ENCODE measurements at regions not wholly inside any gene's neighbourhood (a gene's known extent, or its start where the extent isn't known, plus 50 kb on each side); places are given as distances from the start of the nearest gene placed in this dataset.

DNA sequence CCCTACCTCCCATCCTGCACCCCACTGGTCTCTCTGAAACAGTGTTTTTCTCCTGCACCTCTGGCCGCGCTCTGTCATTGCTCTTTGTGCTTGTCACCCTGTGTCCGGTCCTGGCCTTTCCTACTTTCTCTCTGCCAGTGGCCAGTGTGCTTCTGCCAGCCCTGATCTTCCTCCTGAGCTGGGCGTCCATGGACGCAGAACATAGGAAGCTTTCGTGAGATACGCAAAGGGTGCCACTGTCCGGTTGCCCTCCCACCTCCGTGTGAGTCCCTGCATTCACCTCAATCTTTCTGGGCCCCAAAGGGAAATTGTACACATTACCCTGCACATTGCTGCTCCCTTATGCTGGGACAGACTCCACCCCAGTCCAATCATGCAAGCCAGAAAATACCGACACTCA, 105.7 kb upstream of the SOX1 start:
- POLR2A ChIA-PET = no interaction called here
- CTCF ChIA-PET = no interaction called here
- BruUV-seq (replicated peaks) = no TSS peak
- Histone ChIP-seq H3K27ac (ENCODE audit: low read length) (no peak overlapping the region), H3K4me3 (ENCODE audit: low read depth in 2 of 2, low read length in 2 of 2) (no peak overlapping the region), H3K36me3 (ENCODE audit: control insufficient read depth, insufficient read depth, low read length) (no peaks in the 10 kb centered on the region), H3K4me1 (ENCODE audit: control insufficient read depth, insufficient read depth, low read length) (no peaks in the 10 kb centered on the region), H3K27me3 (ENCODE audit: control insufficient read depth, insufficient read depth, low read length) (no peaks in the 10 kb centered on the region), H3K9me3 (ENCODE audit: control insufficient read depth, insufficient read depth, low read depth, low read length) (no peaks in the 10 kb centered on the region)
- in situ Hi-C loops (cut with HindIII; ENCODE audit: low pct_unique_long_range_greater_than_20kb, low sequenced_read_pairs) = no loop called here
- DNase-seq (ENCODE audit: low read depth, low spot score) (no peak), ATAC-seq (no peak)
- intact Hi-C loops (cut with micrococcal nuclease; ENCODE audit: unreplicated experiment) = no loop called here
- TF ChIP-seq TCF7L2 (IDR thresholded peaks at IDR 0.05; ENCODE audit: low read depth, low read length) (no peak), SIN3A (IDR thresholded peaks at IDR 0.05; ENCODE audit: borderline replicate concordance, insufficient read depth, low read depth, low read length) (no peak), POLR2AphosphoS5 (IDR thresholded peaks at IDR 0.05; ENCODE audit: low read depth, low read length) (no peak)
- TF ChIP-seq, protein P1, sequence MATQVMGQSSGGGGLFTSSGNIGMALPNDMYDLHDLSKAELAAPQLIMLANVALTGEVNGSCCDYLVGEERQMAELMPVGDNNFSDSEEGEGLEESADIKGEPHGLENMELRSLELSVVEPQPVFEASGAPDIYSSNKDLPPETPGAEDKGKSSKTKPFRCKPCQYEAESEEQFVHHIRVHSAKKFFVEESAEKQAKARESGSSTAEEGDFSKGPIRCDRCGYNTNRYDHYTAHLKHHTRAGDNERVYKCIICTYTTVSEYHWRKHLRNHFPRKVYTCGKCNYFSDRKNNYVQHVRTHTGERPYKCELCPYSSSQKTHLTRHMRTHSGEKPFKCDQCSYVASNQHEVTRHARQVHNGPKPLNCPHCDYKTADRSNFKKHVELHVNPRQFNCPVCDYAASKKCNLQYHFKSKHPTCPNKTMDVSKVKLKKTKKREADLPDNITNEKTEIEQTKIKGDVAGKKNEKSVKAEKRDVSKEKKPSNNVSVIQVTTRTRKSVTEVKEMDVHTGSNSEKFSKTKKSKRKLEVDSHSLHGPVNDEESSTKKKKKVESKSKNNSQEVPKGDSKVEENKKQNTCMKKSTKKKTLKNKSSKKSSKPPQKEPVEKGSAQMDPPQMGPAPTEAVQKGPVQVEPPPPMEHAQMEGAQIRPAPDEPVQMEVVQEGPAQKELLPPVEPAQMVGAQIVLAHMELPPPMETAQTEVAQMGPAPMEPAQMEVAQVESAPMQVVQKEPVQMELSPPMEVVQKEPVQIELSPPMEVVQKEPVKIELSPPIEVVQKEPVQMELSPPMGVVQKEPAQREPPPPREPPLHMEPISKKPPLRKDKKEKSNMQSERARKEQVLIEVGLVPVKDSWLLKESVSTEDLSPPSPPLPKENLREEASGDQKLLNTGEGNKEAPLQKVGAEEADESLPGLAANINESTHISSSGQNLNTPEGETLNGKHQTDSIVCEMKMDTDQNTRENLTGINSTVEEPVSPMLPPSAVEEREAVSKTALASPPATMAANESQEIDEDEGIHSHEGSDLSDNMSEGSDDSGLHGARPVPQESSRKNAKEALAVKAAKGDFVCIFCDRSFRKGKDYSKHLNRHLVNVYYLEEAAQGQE (IDR thresholded peaks at IDR 0.05; ENCODE audit: insufficient read depth in 1 of 2, low read depth in 2 of 2, low read length in 1 of 2) = no peak
- TF ChIP-seq, protein P2, sequence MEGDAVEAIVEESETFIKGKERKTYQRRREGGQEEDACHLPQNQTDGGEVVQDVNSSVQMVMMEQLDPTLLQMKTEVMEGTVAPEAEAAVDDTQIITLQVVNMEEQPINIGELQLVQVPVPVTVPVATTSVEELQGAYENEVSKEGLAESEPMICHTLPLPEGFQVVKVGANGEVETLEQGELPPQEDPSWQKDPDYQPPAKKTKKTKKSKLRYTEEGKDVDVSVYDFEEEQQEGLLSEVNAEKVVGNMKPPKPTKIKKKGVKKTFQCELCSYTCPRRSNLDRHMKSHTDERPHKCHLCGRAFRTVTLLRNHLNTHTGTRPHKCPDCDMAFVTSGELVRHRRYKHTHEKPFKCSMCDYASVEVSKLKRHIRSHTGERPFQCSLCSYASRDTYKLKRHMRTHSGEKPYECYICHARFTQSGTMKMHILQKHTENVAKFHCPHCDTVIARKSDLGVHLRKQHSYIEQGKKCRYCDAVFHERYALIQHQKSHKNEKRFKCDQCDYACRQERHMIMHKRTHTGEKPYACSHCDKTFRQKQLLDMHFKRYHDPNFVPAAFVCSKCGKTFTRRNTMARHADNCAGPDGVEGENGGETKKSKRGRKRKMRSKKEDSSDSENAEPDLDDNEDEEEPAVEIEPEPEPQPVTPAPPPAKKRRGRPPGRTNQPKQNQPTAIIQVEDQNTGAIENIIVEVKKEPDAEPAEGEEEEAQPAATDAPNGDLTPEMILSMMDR (IDR thresholded peaks at IDR 0.05) = no peak

DNA sequence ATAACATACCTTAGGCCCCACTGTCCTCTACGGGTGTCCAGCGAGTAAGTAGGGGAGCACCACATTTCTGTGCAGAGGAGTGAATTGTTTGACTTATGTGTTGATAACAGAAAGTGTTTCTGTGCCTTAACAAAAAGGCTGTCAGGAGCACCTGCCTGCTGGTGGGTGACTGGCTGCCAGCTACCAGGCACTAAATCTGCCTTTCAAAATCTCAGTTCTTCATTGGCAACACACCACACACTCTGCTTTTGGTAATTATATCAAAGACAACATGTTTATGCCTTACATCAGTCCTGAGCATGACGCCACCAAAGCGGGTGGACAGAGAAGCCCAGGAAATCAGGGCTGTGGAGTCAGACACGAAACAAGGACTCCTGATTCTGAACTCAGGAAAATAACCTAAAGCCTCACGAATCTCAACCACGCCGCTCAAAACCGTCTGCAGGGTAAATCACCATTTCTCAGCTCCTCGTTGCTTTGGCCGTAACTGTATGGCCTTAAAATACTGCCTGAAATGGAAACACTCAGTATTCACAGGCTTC, 105.2 kb upstream of the SOX1 start:
- Histone ChIP-seq H3K27me3 (ENCODE audit: control insufficient read depth, insufficient read depth, low read length) (no peaks in the 10 kb centered on the region), H3K36me3 (ENCODE audit: control insufficient read depth, insufficient read depth, low read length) (no peaks in the 10 kb centered on the region), H3K4me3 (ENCODE audit: low read depth in 2 of 2, low read length in 2 of 2) (no peak overlapping the region), H3K27ac (ENCODE audit: low read length) (no peak overlapping the region), H3K9me3 (ENCODE audit: control insufficient read depth, insufficient read depth, low read depth, low read length) (no peaks in the 10 kb centered on the region), H3K4me1 (ENCODE audit: control insufficient read depth, insufficient read depth, low read length) (no peaks in the 10 kb centered on the region)
- ATAC-seq = no peak
- in situ Hi-C loops (cut with HindIII; ENCODE audit: low pct_unique_long_range_greater_than_20kb, low sequenced_read_pairs) = no loop called here
- POLR2A ChIA-PET = no interaction called here
- intact Hi-C loops (cut with micrococcal nuclease; ENCODE audit: unreplicated experiment) = no loop called here
- TF ChIP-seq POLR2AphosphoS5 (IDR thresholded peaks at IDR 0.05; ENCODE audit: low read depth, low read length) = no peak
- TF ChIP-seq, protein P1 (IDR thresholded peaks at IDR 0.05; ENCODE audit: insufficient read depth in 1 of 2, low read depth in 2 of 2, low read length in 1 of 2) = no peak
- no peak for TF ChIP-seq TCF7L2 (IDR thresholded peaks at IDR 0.05; ENCODE audit: low read depth, low read length)
- no peak for TF ChIP-seq SIN3A (IDR thresholded peaks at IDR 0.05; ENCODE audit: borderline replicate concordance, insufficient read depth, low read depth, low read length)
- TF ChIP-seq, protein P2 (IDR thresholded peaks at IDR 0.05) = no peak
- no TSS peak for BruUV-seq (replicated peaks)
- CTCF ChIA-PET = no interaction called here
- DNase-seq (ENCODE audit: low read depth, low spot score) = no peak
